Prostate gland (tissue), 2 donors: ENCODE measurements at regions not wholly inside any gene's neighbourhood (a gene's known extent, or its start where the extent isn't known, plus 50 kb on each side); places are given as distances from the start of the nearest gene placed in this dataset.

Experiments
- DNase-seq: peaks from one replicate; pipeline ENCODE4 v3.0.0-alpha.2; 2019; ENCODE audit warnings: low spot score
- H3K27ac ChIP-seq, 2 donors: fragments of 200-600 bp; sonication (generic); 2 replicates each; pipeline ENCODE4 v1.5.1; 2017 to 2019
- H3K27me3 ChIP-seq: fragments of 200-600 bp; sonication (generic); replicated peaks from 2 replicates; pipeline ENCODE4 v1.5.1; 2019; ENCODE audit not compliant: insufficient read depth
- H3K36me3 ChIP-seq, 2 donors: fragments of 200-600 bp; sonication (generic); 1 replicate in 1 of 2; 2 replicates in 1 of 2; pipeline versions ENCODE4 v1.5.1 to v1.8.1; 2017 to 2019
- H3K4me1 ChIP-seq: fragments of 200-600 bp; sonication (generic); replicated peaks from 2 replicates; pipeline ENCODE4 v1.5.1; 2019
- H3K4me3 ChIP-seq, 2 donors: fragments of 200-600 bp; sonication (generic); 2 replicates each; pipeline ENCODE4 v1.5.1; 2017 to 2019
- H3K9me3 ChIP-seq: fragments of 200-600 bp; sonication (generic); 2 replicates; pipeline ENCODE4 v1.5.1; 2017
- CTCF ChIP-seq, 4 experiments: fragments of 200-600 bp in 2 of 4; fragments of 450-650 bp in 2 of 4; sonication (generic) in 2 of 4; IDR thresholded peaks; 1 replicate in 3 of 4; 2 replicates in 1 of 4; pipeline ENCODE4 v1.5.1; 2016 to 2019; ENCODE audit warnings: antibody characterized with exemption in 4 of 4, mild to moderate bottlenecking in 2 of 4, moderate library complexity in 2 of 4
- POLR2A ChIP-seq: fragments of 450-650 bp; IDR thresholded peaks from one replicate; pipeline ENCODE4 v1.6.1; 2016; ENCODE audit warnings: antibody characterized with exemption, mild to moderate bottlenecking
- POLR2AphosphoS5 ChIP-seq: sonication (generic); formaldehyde crosslinking; IDR thresholded peaks from one replicate; pipeline ENCODE4 v1.6.1; 2017; ENCODE audit warnings: antibody characterized with exemption
- WGBS: methylation state at CpG from one replicate; pipeline ENCODE4 v1.1.5; 2018; 5-methylcytosine and 5-hydroxymethylcytosine counted together
- intact Hi-C: fragments of 100-400 bp; cut with DNase I; formaldehyde crosslinking; loops from one replicate; pipeline ENCODE4 v1.14.2; 2022

GRCh38 chr21:19781881-19782652 lies 1216.1 kb upstream of the NCAM2 start:
- TF ChIP-seq CTCF (IDR thresholded peaks at IDR 0.05), result no peak
- no peak for TF ChIP-seq POLR2AphosphoS5
- no peak for TF ChIP-seq POLR2A
- intact Hi-C loops, result no loop called here

GRCh38 chr21:19785941-19786340 lies 1212.3 kb upstream of the NCAM2 start:
- Histone ChIP-seq H3K36me3 (no peaks in the 10 kb centered on the region), H3K9me3 (no peaks in the 10 kb centered on the region), H3K4me1 (no peaks in the 10 kb centered on the region), H3K27ac (no peak overlapping the region), H3K4me3 (no peak overlapping the region), H3K27me3 (no peaks in the 10 kb centered on the region)
- WGBS, result 60% methylated on average over 3 of the region's 3 CpGs
- no peak for TF ChIP-seq CTCF (IDR thresholded peaks at IDR 0.05)
- TF ChIP-seq POLR2AphosphoS5, result no peak
- no peak for TF ChIP-seq POLR2A
- no peak for DNase-seq
- intact Hi-C loops, result no loop called here

More at GRCh38 chr21:19781881-19782652, 1216.1 kb upstream of the NCAM2 start:
- no peak overlapping the region for H3K27ac ChIP-seq
- H3K27me3 ChIP-seq, result no peaks in the 10 kb centered on the region
- no peak overlapping the region for H3K4me3 ChIP-seq
- no peaks in the 10 kb centered on the region for H3K4me1 ChIP-seq
- no peaks in the 10 kb centered on the region for H3K36me3 ChIP-seq
- H3K9me3 ChIP-seq, result no peaks in the 10 kb centered on the region
- 75% methylated on average over 7 of the region's 7 CpGs for WGBS
- DNase-seq, result no peak

- Histone ChIP-seq H3K4me1 (no peaks in the 10 kb centered on the region), H3K27ac (no peak overlapping the region), H3K4me3 (no peak overlapping the region), H3K36me3 (no peaks in the 10 kb centered on the region), H3K27me3 (no peaks in the 10 kb centered on the region), H3K9me3 (no peaks in the 10 kb centered on the region)
- intact Hi-C loops, result no loop called here
- 59% methylated on average over 4 of the region's 4 CpGs for WGBS
- TF ChIP-seq POLR2AphosphoS5 (no peak), CTCF (IDR thresholded peaks at IDR 0.05) (no peak), POLR2A (no peak)
- no peak for DNase-seq
Observed at GRCh38 chr21:19792004-19792403, 1206.2 kb upstream of the NCAM2 start.

- WGBS, result 30% methylated on average over 1 of the region's 1 CpG
- Histone ChIP-seq H3K36me3 (no peaks in the 10 kb centered on the region), H3K27me3 (no peaks in the 10 kb centered on the region), H3K9me3 (no peaks in the 10 kb centered on the region), H3K4me3 (no peak overlapping the region), H3K27ac (no peak overlapping the region), H3K4me1 (no peaks in the 10 kb centered on the region)
- TF ChIP-seq POLR2AphosphoS5, result no peak
- no peak for TF ChIP-seq POLR2A
- no peak for TF ChIP-seq CTCF (IDR thresholded peaks at IDR 0.05)
- intact Hi-C loops, result no loop called here
- no peak for DNase-seq
Observed at GRCh38 chr21:19807201-19807600, 1191.0 kb upstream of the NCAM2 start.

- Histone ChIP-seq H3K36me3 (no peaks in the 10 kb centered on the region), H3K27me3 (no peaks in the 10 kb centered on the region), H3K4me3 (no peak overlapping the region), H3K4me1 (no peaks in the 10 kb centered on the region), H3K27ac (no peak overlapping the region), H3K9me3 (no peaks in the 10 kb centered on the region)
- TF ChIP-seq POLR2A, result no peak
- TF ChIP-seq CTCF (IDR thresholded peaks at IDR 0.05), result no peak
- TF ChIP-seq POLR2AphosphoS5, result no peak
- 59% methylated on average over 5 of the region's 5 CpGs for WGBS
- DNase-seq, result no peak
- intact Hi-C loops, result no loop called here
Observed at GRCh38 chr21:19810779-19811178, 1187.4 kb upstream of the NCAM2 start.
